ENCODE measurements at regions not wholly inside any gene's neighbourhood (a gene's known extent, or its start where the extent isn't known, plus 50 kb on each side); places are given as distances from the start of the nearest gene placed in this dataset.
A peak's percentile ranks its signal among the peaks of the same experiment; 100 is the strongest.

DNA sequence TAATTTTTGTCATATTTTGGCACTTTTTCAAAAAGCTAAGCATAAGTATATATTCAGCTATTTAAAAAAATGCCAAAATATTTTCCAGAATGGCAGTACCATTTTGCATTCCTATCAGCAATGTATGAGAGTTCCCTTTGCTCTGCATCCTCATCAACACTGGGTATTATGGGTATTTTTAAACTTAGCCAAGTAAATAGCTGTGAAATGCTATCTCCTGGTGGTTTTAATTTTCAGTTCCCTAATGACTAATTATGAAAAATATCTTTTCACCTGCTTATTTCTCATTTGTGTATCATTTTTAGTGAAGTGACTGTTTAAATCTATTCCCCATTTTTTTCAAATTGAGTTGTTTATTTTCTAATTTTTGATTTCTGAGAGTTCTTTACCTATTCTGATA, 199.7 kb upstream of the NECTIN3 start:
- Histone ChIP-seq H3K27ac (ENCODE audit: low read depth in 1 of 2, low read length in 2 of 2) (no peak overlapping the region), H3K27me3 (ENCODE audit: control insufficient read depth in 4 of 4, insufficient read depth in 4 of 4, low read length in 3 of 4) (no peaks in the 10 kb centered on the region), H3K9me3 (ENCODE audit: control insufficient read depth in 4 of 4, low read length in 3 of 4) (peaks cover 0 to 6% (median 0%) of the 10 kb centered on the region in 4 donors), H3K36me3 (ENCODE audit: control insufficient read depth in 4 of 4, insufficient read depth in 3 of 4, low read depth in 1 of 4, low read length in 3 of 4) (no peaks in the 10 kb centered on the region), H3K4me1 (ENCODE audit: control insufficient read depth in 4 of 4, insufficient read depth in 4 of 4, low read length in 3 of 4) (no peaks in the 10 kb centered on the region), H3K4me3 (ENCODE audit: low read depth in 1 of 3, low read length in 3 of 3) (no peak overlapping the region), H3K9ac (ENCODE audit: low read depth in 1 of 2, low read length in 2 of 2) (no peak overlapping the region)
- TF ChIP-seq HNF4A (conservative IDR thresholded peaks at IDR 0.05) (no peak), FOXA1 (IDR thresholded peaks at IDR 0.05) (no peak), JUND (IDR thresholded peaks at IDR 0.05) (no peak), YY1 (IDR thresholded peaks at IDR 0.05) (no peak), RAD21 (IDR thresholded peaks at IDR 0.05) (no peak), TAF1 (conservative IDR thresholded peaks at IDR 0.05) (no peak), HNF4G (IDR thresholded peaks at IDR 0.05) (no peak)
- TF ChIP-seq, protein P1, sequence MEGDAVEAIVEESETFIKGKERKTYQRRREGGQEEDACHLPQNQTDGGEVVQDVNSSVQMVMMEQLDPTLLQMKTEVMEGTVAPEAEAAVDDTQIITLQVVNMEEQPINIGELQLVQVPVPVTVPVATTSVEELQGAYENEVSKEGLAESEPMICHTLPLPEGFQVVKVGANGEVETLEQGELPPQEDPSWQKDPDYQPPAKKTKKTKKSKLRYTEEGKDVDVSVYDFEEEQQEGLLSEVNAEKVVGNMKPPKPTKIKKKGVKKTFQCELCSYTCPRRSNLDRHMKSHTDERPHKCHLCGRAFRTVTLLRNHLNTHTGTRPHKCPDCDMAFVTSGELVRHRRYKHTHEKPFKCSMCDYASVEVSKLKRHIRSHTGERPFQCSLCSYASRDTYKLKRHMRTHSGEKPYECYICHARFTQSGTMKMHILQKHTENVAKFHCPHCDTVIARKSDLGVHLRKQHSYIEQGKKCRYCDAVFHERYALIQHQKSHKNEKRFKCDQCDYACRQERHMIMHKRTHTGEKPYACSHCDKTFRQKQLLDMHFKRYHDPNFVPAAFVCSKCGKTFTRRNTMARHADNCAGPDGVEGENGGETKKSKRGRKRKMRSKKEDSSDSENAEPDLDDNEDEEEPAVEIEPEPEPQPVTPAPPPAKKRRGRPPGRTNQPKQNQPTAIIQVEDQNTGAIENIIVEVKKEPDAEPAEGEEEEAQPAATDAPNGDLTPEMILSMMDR (IDR thresholded peaks at IDR 0.05; ENCODE audit: low read depth, low read length, missing input control): no peak
- TF ChIP-seq, protein P2, sequence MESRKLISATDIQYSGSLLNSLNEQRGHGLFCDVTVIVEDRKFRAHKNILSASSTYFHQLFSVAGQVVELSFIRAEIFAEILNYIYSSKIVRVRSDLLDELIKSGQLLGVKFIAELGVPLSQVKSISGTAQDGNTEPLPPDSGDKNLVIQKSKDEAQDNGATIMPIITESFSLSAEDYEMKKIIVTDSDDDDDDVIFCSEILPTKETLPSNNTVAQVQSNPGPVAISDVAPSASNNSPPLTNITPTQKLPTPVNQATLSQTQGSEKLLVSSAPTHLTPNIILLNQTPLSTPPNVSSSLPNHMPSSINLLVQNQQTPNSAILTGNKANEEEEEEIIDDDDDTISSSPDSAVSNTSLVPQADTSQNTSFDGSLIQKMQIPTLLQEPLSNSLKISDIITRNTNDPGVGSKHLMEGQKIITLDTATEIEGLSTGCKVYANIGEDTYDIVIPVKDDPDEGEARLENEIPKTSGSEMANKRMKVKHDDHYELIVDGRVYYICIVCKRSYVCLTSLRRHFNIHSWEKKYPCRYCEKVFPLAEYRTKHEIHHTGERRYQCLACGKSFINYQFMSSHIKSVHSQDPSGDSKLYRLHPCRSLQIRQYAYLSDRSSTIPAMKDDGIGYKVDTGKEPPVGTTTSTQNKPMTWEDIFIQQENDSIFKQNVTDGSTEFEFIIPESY (IDR thresholded peaks at IDR 0.05): no peak
- TF ChIP-seq, protein P3, sequence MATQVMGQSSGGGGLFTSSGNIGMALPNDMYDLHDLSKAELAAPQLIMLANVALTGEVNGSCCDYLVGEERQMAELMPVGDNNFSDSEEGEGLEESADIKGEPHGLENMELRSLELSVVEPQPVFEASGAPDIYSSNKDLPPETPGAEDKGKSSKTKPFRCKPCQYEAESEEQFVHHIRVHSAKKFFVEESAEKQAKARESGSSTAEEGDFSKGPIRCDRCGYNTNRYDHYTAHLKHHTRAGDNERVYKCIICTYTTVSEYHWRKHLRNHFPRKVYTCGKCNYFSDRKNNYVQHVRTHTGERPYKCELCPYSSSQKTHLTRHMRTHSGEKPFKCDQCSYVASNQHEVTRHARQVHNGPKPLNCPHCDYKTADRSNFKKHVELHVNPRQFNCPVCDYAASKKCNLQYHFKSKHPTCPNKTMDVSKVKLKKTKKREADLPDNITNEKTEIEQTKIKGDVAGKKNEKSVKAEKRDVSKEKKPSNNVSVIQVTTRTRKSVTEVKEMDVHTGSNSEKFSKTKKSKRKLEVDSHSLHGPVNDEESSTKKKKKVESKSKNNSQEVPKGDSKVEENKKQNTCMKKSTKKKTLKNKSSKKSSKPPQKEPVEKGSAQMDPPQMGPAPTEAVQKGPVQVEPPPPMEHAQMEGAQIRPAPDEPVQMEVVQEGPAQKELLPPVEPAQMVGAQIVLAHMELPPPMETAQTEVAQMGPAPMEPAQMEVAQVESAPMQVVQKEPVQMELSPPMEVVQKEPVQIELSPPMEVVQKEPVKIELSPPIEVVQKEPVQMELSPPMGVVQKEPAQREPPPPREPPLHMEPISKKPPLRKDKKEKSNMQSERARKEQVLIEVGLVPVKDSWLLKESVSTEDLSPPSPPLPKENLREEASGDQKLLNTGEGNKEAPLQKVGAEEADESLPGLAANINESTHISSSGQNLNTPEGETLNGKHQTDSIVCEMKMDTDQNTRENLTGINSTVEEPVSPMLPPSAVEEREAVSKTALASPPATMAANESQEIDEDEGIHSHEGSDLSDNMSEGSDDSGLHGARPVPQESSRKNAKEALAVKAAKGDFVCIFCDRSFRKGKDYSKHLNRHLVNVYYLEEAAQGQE (IDR thresholded peaks at IDR 0.05): no peak
- no peak for DNase-seq (ENCODE audit: low spot score)

DNA sequence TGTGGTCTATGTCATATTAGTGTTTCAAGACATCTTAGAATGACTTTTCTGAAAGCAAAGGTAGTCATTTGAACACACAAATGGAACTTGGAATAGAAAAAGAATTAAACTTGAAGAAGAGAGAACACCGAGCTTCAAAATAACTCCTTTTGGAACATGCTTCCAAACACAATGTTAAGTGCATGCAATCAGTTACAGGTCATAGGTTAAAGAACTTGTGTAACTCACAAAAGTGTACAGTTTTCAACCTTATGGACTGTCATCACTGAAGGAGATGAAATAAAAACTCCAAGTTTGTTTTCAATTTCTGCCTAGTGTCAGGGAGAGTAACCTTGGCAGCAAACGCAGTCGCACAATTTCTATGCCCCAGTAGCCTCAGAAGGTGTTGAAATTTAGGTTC, 192.9 kb upstream of the NECTIN3 start:
- TF ChIP-seq HNF4A (conservative IDR thresholded peaks at IDR 0.05) (peak; percentile 45 to 59), RAD21 (IDR thresholded peaks at IDR 0.05) (peak; percentile 15 to 18), YY1 (IDR thresholded peaks at IDR 0.05) (peak; percentile 13), FOXA1 (IDR thresholded peaks at IDR 0.05) (peak; percentile 12), SP1 (IDR thresholded peaks at IDR 0.05) (peak; percentile 8), FOXA2 (IDR thresholded peaks at IDR 0.05) (no peak), NR2F2 (IDR thresholded peaks at IDR 0.05) (peak; percentile 54), GABPA (IDR thresholded peaks at IDR 0.05 in 1 of 2, conservative IDR thresholded peaks at IDR 0.05 in 1 of 2) (no peak), TAF1 (conservative IDR thresholded peaks at IDR 0.05) (no peak), JUND (IDR thresholded peaks at IDR 0.05) (no peak), RXRA (IDR thresholded peaks at IDR 0.05) (peak in 1 of 2 donors; percentile 43)
- TF ChIP-seq, protein P4, sequence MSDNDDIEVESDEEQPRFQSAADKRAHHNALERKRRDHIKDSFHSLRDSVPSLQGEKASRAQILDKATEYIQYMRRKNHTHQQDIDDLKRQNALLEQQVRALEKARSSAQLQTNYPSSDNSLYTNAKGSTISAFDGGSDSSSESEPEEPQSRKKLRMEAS (IDR thresholded peaks at IDR 0.05): peak; percentile 29
- H3K9ac ChIP-seq (ENCODE audit: low read depth in 1 of 2, low read length in 2 of 2): no peak overlapping the region
- no peak for DNase-seq (ENCODE audit: low spot score)
- H3K36me3 ChIP-seq (ENCODE audit: control insufficient read depth in 4 of 4, insufficient read depth in 3 of 4, low read depth in 1 of 4, low read length in 3 of 4): no peaks in the 10 kb centered on the region
- H3K9me3 ChIP-seq (ENCODE audit: control insufficient read depth in 4 of 4, low read length in 3 of 4): peaks cover 0 to 6% (median 0%) of the 10 kb centered on the region in 4 donors
- H3K27me3 ChIP-seq (ENCODE audit: control insufficient read depth in 4 of 4, insufficient read depth in 4 of 4, low read length in 3 of 4): no peaks in the 10 kb centered on the region
- peaks cover 4 to 22% (median 10%) of the 10 kb centered on the region in 4 donors for H3K4me1 ChIP-seq (ENCODE audit: control insufficient read depth in 4 of 4, insufficient read depth in 4 of 4, low read length in 3 of 4)
- WGBS: 45% methylated on average over 3 of the region's 3 CpGs
- no peak overlapping the region for H3K4me3 ChIP-seq (ENCODE audit: low read depth in 1 of 3, low read length in 3 of 3)
- no peak overlapping the region for H3K27ac ChIP-seq (ENCODE audit: low read depth in 1 of 2, low read length in 2 of 2)
